Prostate gland (tissue), 2 donors: ENCODE measurements at regions not wholly inside any gene's neighbourhood (a gene's known extent, or its start where the extent isn't known, plus 50 kb on each side); places are given as distances from the start of the nearest gene placed in this dataset.
"Not testable (repeated sequence)": the region's sequence is repeated elsewhere in the genome, so short reads cannot be mapped to it uniquely, and the experiment has no call there.

Experiments
- DNase-seq: peaks from one replicate; pipeline ENCODE4 v3.0.0-alpha.2; 2019; ENCODE audit warnings: low spot score
- H3K27ac ChIP-seq, 2 donors: fragments of 200-600 bp; sonication (generic); 2 replicates each; pipeline ENCODE4 v1.5.1; 2017 to 2019
- H3K27me3 ChIP-seq: fragments of 200-600 bp; sonication (generic); replicated peaks from 2 replicates; pipeline ENCODE4 v1.5.1; 2019; ENCODE audit not compliant: insufficient read depth
- H3K36me3 ChIP-seq, 2 donors: fragments of 200-600 bp; sonication (generic); 1 replicate in 1 of 2; 2 replicates in 1 of 2; pipeline versions ENCODE4 v1.5.1 to v1.8.1; 2017 to 2019
- H3K4me1 ChIP-seq: fragments of 200-600 bp; sonication (generic); replicated peaks from 2 replicates; pipeline ENCODE4 v1.5.1; 2019
- H3K4me3 ChIP-seq, 2 donors: fragments of 200-600 bp; sonication (generic); 2 replicates each; pipeline ENCODE4 v1.5.1; 2017 to 2019
- H3K9me3 ChIP-seq: fragments of 200-600 bp; sonication (generic); 2 replicates; pipeline ENCODE4 v1.5.1; 2017
- POLR2A ChIP-seq: fragments of 450-650 bp; IDR thresholded peaks from one replicate; pipeline ENCODE4 v1.6.1; 2016; ENCODE audit warnings: antibody characterized with exemption, mild to moderate bottlenecking
- POLR2AphosphoS5 ChIP-seq: sonication (generic); formaldehyde crosslinking; IDR thresholded peaks from one replicate; pipeline ENCODE4 v1.6.1; 2017; ENCODE audit warnings: antibody characterized with exemption
- WGBS: methylation state at CpG from one replicate; pipeline ENCODE4 v1.1.5; 2018; 5-methylcytosine and 5-hydroxymethylcytosine counted together
- intact Hi-C: fragments of 100-400 bp; cut with DNase I; formaldehyde crosslinking; loops from one replicate; pipeline ENCODE4 v1.14.2; 2022
- TF ChIP-seq, protein P1 (sequence below), 4 experiments: fragments of 200-600 bp in 2 of 4; fragments of 450-650 bp in 2 of 4; sonication (generic) in 2 of 4; IDR thresholded peaks; 1 replicate in 3 of 4; 2 replicates in 1 of 4; pipeline ENCODE4 v1.5.1; 2016 to 2019; ENCODE audit warnings: antibody characterized with exemption in 4 of 4, mild to moderate bottlenecking in 2 of 4, moderate library complexity in 2 of 4

DNA sequence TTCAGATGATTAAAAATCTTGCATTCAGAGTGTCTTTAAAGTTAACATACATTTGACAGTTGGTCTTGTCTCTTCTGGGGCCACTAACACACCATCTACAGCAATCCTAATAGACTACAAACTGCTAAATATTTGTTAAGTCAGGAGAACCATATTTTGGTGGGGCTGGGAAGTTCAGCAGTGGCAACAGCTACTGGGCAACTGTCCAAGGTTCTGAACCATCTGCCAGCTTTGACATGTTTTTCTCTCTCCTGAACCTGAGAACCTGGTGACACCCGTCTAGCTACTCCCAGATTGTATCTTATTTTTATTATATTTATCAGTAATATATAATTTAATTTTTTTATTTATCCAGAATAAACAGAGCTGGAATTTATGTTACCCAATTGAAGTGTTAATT lies 199.0 kb upstream of the DPYD start:
- Histone ChIP-seq H3K27me3 (no peaks in the 10 kb centered on the region), H3K4me3 (no peak overlapping the region), H3K36me3 (no peaks in the 10 kb centered on the region), H3K9me3 (no peaks in the 10 kb centered on the region), H3K27ac (no peak overlapping the region), H3K4me1 (no peaks in the 10 kb centered on the region)
- DNase-seq, result no peak
- intact Hi-C loops, result no loop called here
- TF ChIP-seq, protein P1, sequence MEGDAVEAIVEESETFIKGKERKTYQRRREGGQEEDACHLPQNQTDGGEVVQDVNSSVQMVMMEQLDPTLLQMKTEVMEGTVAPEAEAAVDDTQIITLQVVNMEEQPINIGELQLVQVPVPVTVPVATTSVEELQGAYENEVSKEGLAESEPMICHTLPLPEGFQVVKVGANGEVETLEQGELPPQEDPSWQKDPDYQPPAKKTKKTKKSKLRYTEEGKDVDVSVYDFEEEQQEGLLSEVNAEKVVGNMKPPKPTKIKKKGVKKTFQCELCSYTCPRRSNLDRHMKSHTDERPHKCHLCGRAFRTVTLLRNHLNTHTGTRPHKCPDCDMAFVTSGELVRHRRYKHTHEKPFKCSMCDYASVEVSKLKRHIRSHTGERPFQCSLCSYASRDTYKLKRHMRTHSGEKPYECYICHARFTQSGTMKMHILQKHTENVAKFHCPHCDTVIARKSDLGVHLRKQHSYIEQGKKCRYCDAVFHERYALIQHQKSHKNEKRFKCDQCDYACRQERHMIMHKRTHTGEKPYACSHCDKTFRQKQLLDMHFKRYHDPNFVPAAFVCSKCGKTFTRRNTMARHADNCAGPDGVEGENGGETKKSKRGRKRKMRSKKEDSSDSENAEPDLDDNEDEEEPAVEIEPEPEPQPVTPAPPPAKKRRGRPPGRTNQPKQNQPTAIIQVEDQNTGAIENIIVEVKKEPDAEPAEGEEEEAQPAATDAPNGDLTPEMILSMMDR (IDR thresholded peaks at IDR 0.05), result no peak
- TF ChIP-seq POLR2A (no peak), POLR2AphosphoS5 (no peak)
- WGBS, result 21% methylated on average over 1 of the region's 1 CpG

DNA sequence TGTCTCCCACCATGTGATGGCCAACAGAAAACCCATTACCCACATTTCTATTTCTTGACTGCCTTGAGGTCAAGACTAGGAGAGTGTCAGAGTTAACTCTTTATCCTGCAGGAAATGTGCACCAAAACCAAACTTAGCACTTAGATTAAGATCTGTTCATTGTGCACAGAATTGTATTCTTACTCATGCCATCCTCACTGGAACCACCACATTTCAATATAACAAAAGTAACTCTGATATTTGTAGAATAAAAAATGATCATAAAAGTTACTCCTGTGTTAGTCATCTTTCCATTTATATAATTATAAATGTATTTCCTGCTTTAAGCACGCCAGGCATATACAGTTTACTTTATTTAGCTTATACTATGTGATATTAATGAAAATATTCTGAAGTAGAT lies 193.0 kb upstream of the DPYD start:
- Histone ChIP-seq H3K9me3 (no peaks in the 10 kb centered on the region), H3K27ac (no peak overlapping the region), H3K27me3 (no peaks in the 10 kb centered on the region), H3K4me3 (no peak overlapping the region), H3K4me1 (no peaks in the 10 kb centered on the region), H3K36me3 (no peaks in the 10 kb centered on the region)
- no peak for TF ChIP-seq POLR2A
- TF ChIP-seq POLR2AphosphoS5, result no peak
- TF ChIP-seq, protein P1 (IDR thresholded peaks at IDR 0.05), result no peak
- intact Hi-C loops, result no loop called here
- WGBS, result 83% methylated on average over 1 of the region's 1 CpG
- DNase-seq, result no peak

DNA sequence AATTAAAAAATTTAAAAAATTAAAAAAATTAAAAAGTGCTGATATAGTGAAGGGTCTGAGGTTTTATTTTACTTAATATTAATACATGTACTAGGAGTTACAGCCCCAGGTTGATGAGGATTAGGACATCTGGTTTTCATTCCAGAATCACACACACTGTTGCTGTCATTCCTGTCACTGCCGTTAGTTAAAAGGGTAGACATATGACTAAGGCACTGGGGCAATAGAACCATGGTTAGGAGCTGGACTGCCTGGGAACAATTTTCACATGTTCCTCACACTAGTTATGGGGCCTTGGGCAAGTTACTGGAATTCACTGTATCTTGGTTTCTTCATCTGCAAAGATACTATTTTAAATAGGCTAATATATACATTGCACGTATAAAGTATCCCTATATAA lies 191.8 kb upstream of the DPYD start:
- Histone ChIP-seq H3K27me3 (no peaks in the 10 kb centered on the region), H3K36me3 (no peaks in the 10 kb centered on the region), H3K4me3 (no peak overlapping the region), H3K4me1 (no peaks in the 10 kb centered on the region), H3K9me3 (no peaks in the 10 kb centered on the region), H3K27ac (no peak overlapping the region)
- no peak for TF ChIP-seq POLR2A
- TF ChIP-seq POLR2AphosphoS5, result no peak
- TF ChIP-seq, protein P1 (IDR thresholded peaks at IDR 0.05), result no peak
- intact Hi-C loops, result no loop called here
- 66% methylated on average over 2 of the region's 2 CpGs for WGBS
- no peak for DNase-seq

DNA sequence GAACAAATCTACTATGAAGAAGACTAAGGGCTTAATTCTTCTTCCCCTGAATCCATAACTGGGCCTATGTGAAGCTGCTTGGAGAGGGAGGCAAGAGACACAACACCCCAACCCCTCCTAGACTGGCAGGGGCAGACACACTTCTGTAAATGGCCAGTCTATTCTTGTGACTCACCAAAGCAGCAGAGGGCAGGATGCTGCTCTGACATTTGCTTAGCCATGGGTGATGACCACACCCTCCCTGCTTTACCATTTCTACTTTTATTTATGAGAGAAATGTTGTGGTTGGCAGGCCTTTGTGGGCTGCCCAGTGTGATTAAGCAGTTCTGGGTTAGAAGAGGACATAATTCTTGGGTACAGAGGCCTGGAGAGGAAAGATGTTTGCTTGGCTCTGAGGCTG lies 189.8 kb upstream of the DPYD start:
- H3K27ac ChIP-seq, result no peak overlapping the region
- no peaks in the 10 kb centered on the region for H3K9me3 ChIP-seq
- intact Hi-C loops, result no loop called here
- no peaks in the 10 kb centered on the region for H3K4me1 ChIP-seq
- H3K27me3 ChIP-seq, result no peaks in the 10 kb centered on the region
- TF ChIP-seq, protein P1 (IDR thresholded peaks at IDR 0.05), result no peak
- TF ChIP-seq POLR2A (no peak), POLR2AphosphoS5 (no peak)
- DNase-seq, result no peak
- no peak overlapping the region for H3K4me3 ChIP-seq
- no peaks in the 10 kb centered on the region for H3K36me3 ChIP-seq

DNA sequence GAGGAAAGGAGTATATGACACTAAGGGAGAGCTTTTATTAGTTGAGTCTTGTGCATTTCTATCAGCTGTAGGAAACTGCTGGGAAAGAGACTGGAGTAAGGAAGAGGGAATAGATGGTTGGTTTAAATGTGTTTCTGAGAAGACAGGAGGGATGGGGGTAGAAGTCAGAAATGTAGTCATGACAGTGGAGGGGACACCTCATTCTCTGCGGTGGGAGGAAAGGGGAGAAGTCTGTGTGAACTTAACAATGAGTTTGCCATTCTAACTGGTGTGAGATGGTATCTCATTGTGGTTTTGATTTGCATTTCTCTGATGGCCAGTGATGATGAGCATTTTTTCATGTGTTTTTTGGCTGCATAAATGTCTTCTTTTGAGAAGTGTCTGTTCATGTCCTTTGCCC lies 187.5 kb upstream of the DPYD start:
- DNase-seq, H3K4me1 ChIP-seq, H3K4me3 ChIP-seq, intact Hi-C loops, H3K36me3 ChIP-seq, H3K9me3 ChIP-seq, H3K27ac ChIP-seq, H3K27me3 ChIP-seq: not testable (repeated sequence)
- WGBS, result 80% methylated on average over 1 of the region's 1 CpG
